ENCODE measurements at regions not wholly inside any gene's neighbourhood (a gene's known extent, or its start where the extent isn't known, plus 50 kb on each side); places are given as distances from the start of the nearest gene placed in this dataset.

DNA sequence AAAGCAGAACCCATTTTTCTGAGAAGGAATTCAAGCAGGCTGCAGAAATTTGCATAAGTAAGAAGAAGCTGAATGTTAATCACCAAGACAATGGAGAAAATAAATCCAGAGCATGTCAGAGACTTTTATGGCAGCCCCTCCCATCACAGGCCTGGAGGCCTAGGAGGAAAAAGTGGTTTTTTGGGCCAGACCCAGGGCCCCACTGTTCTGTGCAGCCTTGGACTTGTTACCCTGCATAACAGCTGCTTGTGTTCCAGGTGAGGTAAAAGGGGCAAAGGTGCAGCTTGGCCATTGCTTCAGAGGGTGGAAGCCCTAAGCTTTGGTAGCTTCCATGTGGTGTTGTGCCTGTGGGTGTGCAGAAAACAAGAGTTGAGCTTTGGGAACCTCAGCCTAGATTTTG is 1516.2 kb upstream of the PCDH10 start:
- Mint-ChIP-seq H3K4me1 (no peaks in the 10 kb centered on the region), H3K27ac (no peak overlapping the region), H3K4me3 (no peak overlapping the region), H3K9me3 (ENCODE audit: insufficient read depth) (peaks cover 6% of the 10 kb centered on the region), H3K27me3 (no peaks in the 10 kb centered on the region)
- intact Hi-C loops (cut with micrococcal nuclease) = no loop called here
- no peak for TF ChIP-seq CTCF (IDR thresholded peaks at IDR 0.05)
- no peak for TF ChIP-seq EZH2 (IDR thresholded peaks at IDR 0.05; ENCODE audit: borderline replicate concordance, insufficient read depth, low read depth, low read length, poor library complexity, severe bottlenecking)
- no peak overlapping the region for H3K27ac ChIP-seq (ENCODE audit: low read length in 2 of 2)
- no peaks in the 10 kb centered on the region for H4K20me1 ChIP-seq (ENCODE audit: control insufficient read depth, insufficient read depth, low read length, poor library complexity, severe bottlenecking)
- no peak overlapping the region for H3K4me2 ChIP-seq (replicated peaks; ENCODE audit: low read depth, low read length, poor library complexity, severe bottlenecking)
- no peak overlapping the region for H3K9ac ChIP-seq (ENCODE audit: low read length)
- H3K79me2 ChIP-seq (ENCODE audit: control insufficient read depth, insufficient read depth, low read length) = no peaks in the 10 kb centered on the region
- no peak overlapping the region for H2AFZ ChIP-seq (ENCODE audit: insufficient read depth, low read depth, low read length, poor library complexity, severe bottlenecking)
- H3K27me3 ChIP-seq (replicated peaks in 1 of 4; ENCODE audit: control extremely low read depth in 1 of 4, control insufficient read depth in 3 of 4, insufficient read depth in 4 of 4, low read length in 3 of 4) = no peaks in the 10 kb centered on the region
- DNase-seq = no peak
- CTCF ChIA-PET = no interaction called here
- no peaks in the 10 kb centered on the region for H3K36me3 ChIP-seq (replicated peaks in 1 of 2; ENCODE audit: control extremely low read depth in 1 of 2, control insufficient read depth in 1 of 2, extremely low read depth in 1 of 2, insufficient read depth in 2 of 2, low read length in 1 of 2)
- H3K4me1 ChIP-seq (ENCODE audit: control insufficient read depth in 2 of 2, insufficient read depth in 2 of 2, low read length in 2 of 2) = no peaks in the 10 kb centered on the region
- no peak overlapping the region for H3K4me3 ChIP-seq (ENCODE audit: control extremely low read depth in 1 of 5, extremely low read depth in 1 of 5, insufficient read depth in 1 of 5, low read depth in 2 of 5, low read length in 4 of 5)
- H3K9me3 ChIP-seq (ENCODE audit: control extremely low read depth in 1 of 3, control insufficient read depth in 2 of 3, insufficient read depth in 1 of 3, low read length in 2 of 3) = peaks cover 0 to 7% (median 2%) of the 10 kb centered on the region in 3 donors
- no peak for ATAC-seq (ENCODE audit: low read depth)
- POLR2A ChIA-PET = no interaction called here

GRCh38 chr4:131635191-131635590 is 1513.9 kb upstream of the PCDH10 start:
- no peaks in the 10 kb centered on the region for H4K20me1 ChIP-seq (ENCODE audit: control insufficient read depth, insufficient read depth, low read length, poor library complexity, severe bottlenecking)
- H2AFZ ChIP-seq (ENCODE audit: insufficient read depth, low read depth, low read length, poor library complexity, severe bottlenecking) = no peak overlapping the region
- no peaks in the 10 kb centered on the region for H3K36me3 ChIP-seq (replicated peaks in 1 of 2; ENCODE audit: control extremely low read depth in 1 of 2, control insufficient read depth in 1 of 2, extremely low read depth in 1 of 2, insufficient read depth in 2 of 2, low read length in 1 of 2)
- ATAC-seq (ENCODE audit: low read depth) (no peak), DNase-seq (no peak)
- H3K9ac ChIP-seq (ENCODE audit: low read length) = no peak overlapping the region
- no peak overlapping the region for H3K4me3 Mint-ChIP-seq
- TF ChIP-seq EZH2 (IDR thresholded peaks at IDR 0.05; ENCODE audit: borderline replicate concordance, insufficient read depth, low read depth, low read length, poor library complexity, severe bottlenecking) = no peak
- no peak for TF ChIP-seq CTCF (IDR thresholded peaks at IDR 0.05)
- H3K27me3 ChIP-seq (replicated peaks in 1 of 4; ENCODE audit: control extremely low read depth in 1 of 4, control insufficient read depth in 3 of 4, insufficient read depth in 4 of 4, low read length in 3 of 4) = no peaks in the 10 kb centered on the region
- peaks cover 0 to 7% (median 2%) of the 10 kb centered on the region in 3 donors for H3K9me3 ChIP-seq (ENCODE audit: control extremely low read depth in 1 of 3, control insufficient read depth in 2 of 3, insufficient read depth in 1 of 3, low read length in 2 of 3)
- no peak overlapping the region for H3K27ac Mint-ChIP-seq
- ChIA-PET POLR2A (no interaction called here), CTCF (no interaction called here)
- H3K79me2 ChIP-seq (ENCODE audit: control insufficient read depth, insufficient read depth, low read length) = no peaks in the 10 kb centered on the region
- H3K27ac ChIP-seq (ENCODE audit: low read length in 2 of 2) = no peak overlapping the region
- H3K4me2 ChIP-seq (replicated peaks; ENCODE audit: low read depth, low read length, poor library complexity, severe bottlenecking) = no peak overlapping the region
- intact Hi-C loops (cut with micrococcal nuclease) = no loop called here
- H3K4me1 Mint-ChIP-seq = no peaks in the 10 kb centered on the region
- no peaks in the 10 kb centered on the region for H3K4me1 ChIP-seq (ENCODE audit: control insufficient read depth in 2 of 2, insufficient read depth in 2 of 2, low read length in 2 of 2)
- peaks cover 6% of the 10 kb centered on the region for H3K9me3 Mint-ChIP-seq (ENCODE audit: insufficient read depth)
- H3K27me3 Mint-ChIP-seq = no peaks in the 10 kb centered on the region
- H3K4me3 ChIP-seq (ENCODE audit: control extremely low read depth in 1 of 5, extremely low read depth in 1 of 5, insufficient read depth in 1 of 5, low read depth in 2 of 5, low read length in 4 of 5) = no peak overlapping the region

Measured in B cell (primary cell).